ENCODE measurements at regions not wholly inside any gene's neighbourhood (a gene's known extent, or its start where the extent isn't known, plus 50 kb on each side); places are given as distances from the start of the nearest gene placed in this dataset.

DNA sequence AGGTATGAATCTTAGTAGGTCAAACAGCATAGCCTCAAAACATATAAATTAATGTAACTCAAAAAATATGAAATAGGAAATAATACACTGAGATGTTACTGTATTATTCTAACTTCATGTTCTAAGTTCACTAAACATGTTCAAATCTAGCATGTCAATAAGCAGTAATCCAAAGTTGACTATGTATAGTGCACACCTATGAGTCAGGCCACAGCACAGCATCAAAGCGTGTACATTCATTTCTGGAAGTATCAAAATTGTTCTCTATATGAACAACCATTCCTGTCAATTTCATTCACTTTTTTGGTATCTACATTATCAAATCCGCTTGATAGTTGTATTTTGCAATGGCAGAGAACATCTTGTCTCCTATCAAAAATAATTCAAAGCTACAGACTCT is 418.9 kb upstream of the POM121L12 start:
- Histone ChIP-seq H3K79me2 (ENCODE audit: insufficient read depth, low read length) (no peaks in the 10 kb centered on the region), H3K4me2 (ENCODE audit: low read length) (no peak overlapping the region), H4K20me1 (ENCODE audit: insufficient read depth, low read length) (no peaks in the 10 kb centered on the region), H3K4me1 (ENCODE audit: insufficient read depth, low read length) (no peaks in the 10 kb centered on the region), H3K36me3 (ENCODE audit: insufficient read depth, low read length) (no peaks in the 10 kb centered on the region), H3K9me3 (ENCODE audit: insufficient read depth, low read depth, low read length) (no peaks in the 10 kb centered on the region), H2AFZ (ENCODE audit: low read depth, low read length) (no peak overlapping the region), H3K27me3 (ENCODE audit: insufficient read depth, low read length) (no peaks in the 10 kb centered on the region), H3K4me3 (ENCODE audit: insufficient read depth, low read depth, low read length) (no peak overlapping the region), H3K27ac (ENCODE audit: low read depth, low read length) (no peak overlapping the region), H3K9ac (ENCODE audit: low read length) (no peak overlapping the region)
- Mint-ChIP-seq H3K27ac (ENCODE audit: unreplicated experiment) (no peak overlapping the region), H3K9me3 (ENCODE audit: unreplicated experiment) (no peaks in the 10 kb centered on the region), H3K36me3 (ENCODE audit: low read depth, unreplicated experiment) (no peaks in the 10 kb centered on the region), H3K4me1 (ENCODE audit: low read depth, unreplicated experiment) (no peaks in the 10 kb centered on the region), H3K4me3 (ENCODE audit: unreplicated experiment) (no peak overlapping the region), H3K27me3 (ENCODE audit: low read depth, unreplicated experiment) (no peaks in the 10 kb centered on the region)
- FAIRE-seq (no peak), DNase-seq (ENCODE audit: low read depth) (no peak)
- TF ChIP-seq, protein P1, sequence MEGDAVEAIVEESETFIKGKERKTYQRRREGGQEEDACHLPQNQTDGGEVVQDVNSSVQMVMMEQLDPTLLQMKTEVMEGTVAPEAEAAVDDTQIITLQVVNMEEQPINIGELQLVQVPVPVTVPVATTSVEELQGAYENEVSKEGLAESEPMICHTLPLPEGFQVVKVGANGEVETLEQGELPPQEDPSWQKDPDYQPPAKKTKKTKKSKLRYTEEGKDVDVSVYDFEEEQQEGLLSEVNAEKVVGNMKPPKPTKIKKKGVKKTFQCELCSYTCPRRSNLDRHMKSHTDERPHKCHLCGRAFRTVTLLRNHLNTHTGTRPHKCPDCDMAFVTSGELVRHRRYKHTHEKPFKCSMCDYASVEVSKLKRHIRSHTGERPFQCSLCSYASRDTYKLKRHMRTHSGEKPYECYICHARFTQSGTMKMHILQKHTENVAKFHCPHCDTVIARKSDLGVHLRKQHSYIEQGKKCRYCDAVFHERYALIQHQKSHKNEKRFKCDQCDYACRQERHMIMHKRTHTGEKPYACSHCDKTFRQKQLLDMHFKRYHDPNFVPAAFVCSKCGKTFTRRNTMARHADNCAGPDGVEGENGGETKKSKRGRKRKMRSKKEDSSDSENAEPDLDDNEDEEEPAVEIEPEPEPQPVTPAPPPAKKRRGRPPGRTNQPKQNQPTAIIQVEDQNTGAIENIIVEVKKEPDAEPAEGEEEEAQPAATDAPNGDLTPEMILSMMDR (IDR thresholded peaks at IDR 0.05; ENCODE audit: insufficient read depth, low read depth, low read length) = no peak
- no peak for TF ChIP-seq EZH2 (IDR thresholded peaks at IDR 0.05; ENCODE audit: insufficient read depth, low read length)

DNA sequence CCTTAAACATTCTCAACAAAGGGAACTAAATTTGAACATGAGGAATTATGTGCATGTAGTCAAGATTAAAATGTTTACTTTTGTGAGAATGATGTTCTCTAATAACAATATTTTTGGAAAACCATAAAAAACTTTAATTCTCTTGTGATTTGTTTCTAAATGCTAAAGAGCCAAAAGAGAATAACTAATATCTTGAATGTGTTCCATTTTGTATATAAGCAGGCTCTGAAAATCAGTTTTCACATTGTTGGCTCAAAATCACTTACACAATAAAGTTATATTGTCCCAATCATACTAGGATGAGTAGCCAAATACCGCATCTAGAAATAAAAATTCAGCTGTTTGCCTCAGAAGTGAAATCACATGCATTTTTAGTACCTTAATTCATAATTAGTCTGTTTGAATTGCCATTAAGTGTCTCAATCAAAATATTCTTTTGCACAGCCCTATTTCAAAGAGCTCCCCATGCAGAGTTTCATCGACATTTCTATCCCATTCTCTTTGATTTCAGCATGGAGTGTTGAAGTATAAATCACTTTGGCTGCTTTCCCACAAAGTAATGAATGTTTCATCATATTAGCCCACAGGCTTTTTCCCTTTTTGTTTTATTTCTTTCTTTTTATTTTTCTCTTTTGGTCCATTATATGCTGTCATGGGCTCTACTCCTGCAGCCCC is 420.3 kb upstream of the POM121L12 start:
- H3K27me3 ChIP-seq (ENCODE audit: insufficient read depth, low read length) = no peaks in the 10 kb centered on the region
- H3K27ac ChIP-seq (ENCODE audit: low read depth, low read length) = no peak overlapping the region

DNA sequence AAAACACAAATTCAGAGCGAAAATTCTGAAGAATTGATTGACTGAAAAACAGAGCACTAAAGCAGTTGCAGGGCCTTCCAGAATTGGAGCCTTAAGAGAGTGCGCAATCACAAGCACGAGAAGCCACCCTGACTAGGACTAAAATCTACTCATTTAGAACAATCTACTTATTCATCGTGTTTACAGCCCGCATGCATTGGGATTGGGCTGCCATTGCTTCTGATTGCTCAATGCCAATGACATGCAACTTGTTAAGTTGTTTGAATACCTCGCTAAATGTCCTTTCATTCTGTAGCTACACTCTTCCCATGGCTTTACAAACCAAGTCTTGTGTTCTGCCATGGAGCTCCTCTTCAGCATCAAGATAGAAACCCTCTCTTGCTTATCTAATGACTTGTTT is 425.9 kb upstream of the POM121L12 start:
- no peaks in the 10 kb centered on the region for H3K36me3 ChIP-seq (ENCODE audit: insufficient read depth, low read length)
- no peaks in the 10 kb centered on the region for H3K79me2 ChIP-seq (ENCODE audit: insufficient read depth, low read length)
- H4K20me1 ChIP-seq (ENCODE audit: insufficient read depth, low read length) = no peaks in the 10 kb centered on the region
- TF ChIP-seq EZH2 (IDR thresholded peaks at IDR 0.05; ENCODE audit: insufficient read depth, low read length) = no peak
- TF ChIP-seq, protein P1 (IDR thresholded peaks at IDR 0.05; ENCODE audit: insufficient read depth, low read depth, low read length) = no peak
- no peaks in the 10 kb centered on the region for H3K4me1 Mint-ChIP-seq (ENCODE audit: low read depth, unreplicated experiment)
- no peaks in the 10 kb centered on the region for H3K9me3 ChIP-seq (ENCODE audit: insufficient read depth, low read depth, low read length)
- FAIRE-seq = no peak
- H3K27ac ChIP-seq (ENCODE audit: low read depth, low read length) = no peak overlapping the region
- no peak overlapping the region for H3K4me3 Mint-ChIP-seq (ENCODE audit: unreplicated experiment)
- H3K4me3 ChIP-seq (ENCODE audit: insufficient read depth, low read depth, low read length) = no peak overlapping the region
- H3K27me3 Mint-ChIP-seq (ENCODE audit: low read depth, unreplicated experiment) = no peaks in the 10 kb centered on the region
- H3K36me3 Mint-ChIP-seq (ENCODE audit: low read depth, unreplicated experiment) = no peaks in the 10 kb centered on the region
- H3K4me1 ChIP-seq (ENCODE audit: insufficient read depth, low read length) = no peaks in the 10 kb centered on the region
- H3K9ac ChIP-seq (ENCODE audit: low read length) = no peak overlapping the region
- no peak overlapping the region for H3K27ac Mint-ChIP-seq (ENCODE audit: unreplicated experiment)
- no peak overlapping the region for H3K4me2 ChIP-seq (ENCODE audit: low read length)
- no peak overlapping the region for H2AFZ ChIP-seq (ENCODE audit: low read depth, low read length)
- DNase-seq (ENCODE audit: low read depth) = no peak
- H3K9me3 Mint-ChIP-seq (ENCODE audit: unreplicated experiment) = peaks cover 3% of the 10 kb centered on the region
- H3K27me3 ChIP-seq (ENCODE audit: insufficient read depth, low read length) = no peaks in the 10 kb centered on the region

More for the DNA sequence above, 420.3 kb upstream of the POM121L12 start:
- H3K27me3 Mint-ChIP-seq (ENCODE audit: low read depth, unreplicated experiment) = no peaks in the 10 kb centered on the region
- DNase-seq (ENCODE audit: low read depth) = no peak
- no peak overlapping the region for H3K4me2 ChIP-seq (ENCODE audit: low read length)
- H3K4me3 ChIP-seq (ENCODE audit: insufficient read depth, low read depth, low read length) = no peak overlapping the region
- no peaks in the 10 kb centered on the region for H3K4me1 ChIP-seq (ENCODE audit: insufficient read depth, low read length)
- FAIRE-seq = no peak
- no peaks in the 10 kb centered on the region for H3K9me3 Mint-ChIP-seq (ENCODE audit: unreplicated experiment)
- no peak overlapping the region for H3K9ac ChIP-seq (ENCODE audit: low read length)
- no peaks in the 10 kb centered on the region for H3K79me2 ChIP-seq (ENCODE audit: insufficient read depth, low read length)
- no peaks in the 10 kb centered on the region for H3K36me3 Mint-ChIP-seq (ENCODE audit: low read depth, unreplicated experiment)
- no peaks in the 10 kb centered on the region for H4K20me1 ChIP-seq (ENCODE audit: insufficient read depth, low read length)
- no peak overlapping the region for H3K27ac Mint-ChIP-seq (ENCODE audit: unreplicated experiment)
- no peak overlapping the region for H3K4me3 Mint-ChIP-seq (ENCODE audit: unreplicated experiment)
- no peaks in the 10 kb centered on the region for H3K4me1 Mint-ChIP-seq (ENCODE audit: low read depth, unreplicated experiment)
- no peak for TF ChIP-seq EZH2 (IDR thresholded peaks at IDR 0.05; ENCODE audit: insufficient read depth, low read length)
- TF ChIP-seq, protein P1 (IDR thresholded peaks at IDR 0.05; ENCODE audit: insufficient read depth, low read depth, low read length) = no peak
- no peaks in the 10 kb centered on the region for H3K9me3 ChIP-seq (ENCODE audit: insufficient read depth, low read depth, low read length)
- no peak overlapping the region for H2AFZ ChIP-seq (ENCODE audit: low read depth, low read length)
- H3K36me3 ChIP-seq (ENCODE audit: insufficient read depth, low read length) = no peaks in the 10 kb centered on the region

Data from astrocyte (in vitro differentiated cells and primary cell).